Transverse colon (tissue), 4 donors: ENCODE measurements at regions not wholly inside any gene's neighbourhood (a gene's known extent, or its start where the extent isn't known, plus 50 kb on each side); places are given as distances from the start of the nearest gene placed in this dataset.

Experiments
- CTCF ChIP-seq, 5 experiments: fragments of 200-600 bp in 3 of 5; fragments of 450-650 bp in 2 of 5; sonication (generic) in 3 of 5; IDR thresholded peaks; 1 replicate in 2 of 5; 2 replicates in 3 of 5; pipeline ENCODE4 v1.5.1; 2016 to 2017; ENCODE audit warnings: antibody characterized with exemption in 5 of 5, inconsistent platforms in 3 of 5, mild to moderate bottlenecking in 2 of 5, moderate library complexity in 1 of 5
- POLR2A ChIP-seq: fragments of 450-650 bp; IDR thresholded peaks from one replicate; pipeline ENCODE4 v1.6.1; 2016; ENCODE audit warnings: antibody characterized with exemption, mild to moderate bottlenecking, moderate library complexity
- POLR2AphosphoS5 ChIP-seq, 3 donors: sonication (generic); formaldehyde crosslinking; IDR thresholded peaks; one replicate each; pipeline ENCODE4 v1.6.1; 2016; ENCODE audit warnings: antibody characterized with exemption in 3 of 3

GRCh38 chr3:144488927-144489326 is 517.3 kb downstream of the DIPK2A start:
- TF ChIP-seq POLR2AphosphoS5 (IDR thresholded peaks at IDR 0.05) (no peak), CTCF (IDR thresholded peaks at IDR 0.05) (no peak), POLR2A (no peak)
